Ascending aorta (tissue), 2 donors: ENCODE measurements at regions not wholly inside any gene's neighbourhood (a gene's known extent, or its start where the extent isn't known, plus 50 kb on each side); places are given as distances from the start of the nearest gene placed in this dataset.

ENCODE experiments used
- DNase-seq, 2 donors: peaks; one replicate each; pipeline ENCODE4 v3.0.0-alpha.2; 2019; ENCODE audit warnings: low spot score in 2 of 2
- H3K27ac ChIP-seq, 2 donors: fragments of 200-600 bp; sonication (generic); one replicate each; pipeline ENCODE4 v1.5.1; 2016 to 2017; ENCODE audit warnings: mild to moderate bottlenecking in 1 of 2
- H3K27me3 ChIP-seq: fragments of 200-600 bp; sonication (generic); one replicate; pipeline ENCODE4 v1.5.1; 2017
- H3K36me3 ChIP-seq, 2 donors: fragments of 200-600 bp; sonication (generic); one replicate each; pipeline ENCODE4 v1.5.1; 2016
- H3K4me1 ChIP-seq, 2 donors: fragments of 200-600 bp; sonication (generic); one replicate each; pipeline ENCODE4 v1.5.1; 2016 to 2017; ENCODE audit warnings: mild to moderate bottlenecking in 1 of 2
- H3K4me3 ChIP-seq, 2 donors: fragments of 200-600 bp; sonication (generic); one replicate each; pipeline ENCODE4 v1.5.1; 2016 to 2017; ENCODE audit warnings: mild to moderate bottlenecking in 1 of 2
- H3K9me3 ChIP-seq, 2 donors: fragments of 200-600 bp; sonication (generic); one replicate each; pipeline ENCODE4 v1.5.1; 2016
- intact Hi-C: fragments of 100-400 bp; cut with DNase I; formaldehyde crosslinking; loops from one replicate; pipeline ENCODE4 v1.15.1; 2023
- TF ChIP-seq, protein P1 (sequence below), 3 experiments: fragments of 200-600 bp in 2 of 3; fragments of 450-650 bp in 1 of 3; sonication (generic) in 2 of 3; IDR thresholded peaks; one replicate each; pipeline ENCODE4 v1.5.1; 2016 to 2019; ENCODE audit warnings: antibody characterized with exemption in 3 of 3, mild to moderate bottlenecking in 1 of 3, moderate library complexity in 1 of 3

DNA sequence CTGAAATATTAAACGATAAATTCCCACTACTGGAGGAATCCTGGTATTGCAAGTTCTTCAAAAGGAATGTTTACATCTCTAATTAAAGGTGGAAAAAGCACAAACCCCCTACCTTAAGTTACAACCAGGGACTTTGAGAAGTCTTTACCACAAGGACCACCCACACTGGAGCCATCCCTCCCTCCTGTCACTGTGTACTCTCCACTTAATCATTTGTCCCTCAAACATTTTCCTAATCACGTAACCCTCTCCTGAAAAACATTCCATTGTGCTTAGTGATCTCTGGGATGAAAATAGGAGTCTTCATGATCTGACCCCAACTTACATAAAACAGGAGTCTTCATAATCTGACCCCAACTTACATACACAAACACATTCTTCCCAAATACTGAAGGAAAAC, 85.7 kb downstream of the SUCLG1 start:
- H3K9me3 ChIP-seq: no peaks in the 10 kb centered on the region
- no peaks in the 10 kb centered on the region for H3K4me1 ChIP-seq
- H3K4me3 ChIP-seq: no peak overlapping the region
- TF ChIP-seq, protein P1, sequence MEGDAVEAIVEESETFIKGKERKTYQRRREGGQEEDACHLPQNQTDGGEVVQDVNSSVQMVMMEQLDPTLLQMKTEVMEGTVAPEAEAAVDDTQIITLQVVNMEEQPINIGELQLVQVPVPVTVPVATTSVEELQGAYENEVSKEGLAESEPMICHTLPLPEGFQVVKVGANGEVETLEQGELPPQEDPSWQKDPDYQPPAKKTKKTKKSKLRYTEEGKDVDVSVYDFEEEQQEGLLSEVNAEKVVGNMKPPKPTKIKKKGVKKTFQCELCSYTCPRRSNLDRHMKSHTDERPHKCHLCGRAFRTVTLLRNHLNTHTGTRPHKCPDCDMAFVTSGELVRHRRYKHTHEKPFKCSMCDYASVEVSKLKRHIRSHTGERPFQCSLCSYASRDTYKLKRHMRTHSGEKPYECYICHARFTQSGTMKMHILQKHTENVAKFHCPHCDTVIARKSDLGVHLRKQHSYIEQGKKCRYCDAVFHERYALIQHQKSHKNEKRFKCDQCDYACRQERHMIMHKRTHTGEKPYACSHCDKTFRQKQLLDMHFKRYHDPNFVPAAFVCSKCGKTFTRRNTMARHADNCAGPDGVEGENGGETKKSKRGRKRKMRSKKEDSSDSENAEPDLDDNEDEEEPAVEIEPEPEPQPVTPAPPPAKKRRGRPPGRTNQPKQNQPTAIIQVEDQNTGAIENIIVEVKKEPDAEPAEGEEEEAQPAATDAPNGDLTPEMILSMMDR (IDR thresholded peaks at IDR 0.05): no peak
- intact Hi-C loops: no loop called here
- DNase-seq: no peak
- no peak overlapping the region for H3K27ac ChIP-seq
- H3K36me3 ChIP-seq: no peaks in the 10 kb centered on the region
- no peaks in the 10 kb centered on the region for H3K27me3 ChIP-seq

DNA sequence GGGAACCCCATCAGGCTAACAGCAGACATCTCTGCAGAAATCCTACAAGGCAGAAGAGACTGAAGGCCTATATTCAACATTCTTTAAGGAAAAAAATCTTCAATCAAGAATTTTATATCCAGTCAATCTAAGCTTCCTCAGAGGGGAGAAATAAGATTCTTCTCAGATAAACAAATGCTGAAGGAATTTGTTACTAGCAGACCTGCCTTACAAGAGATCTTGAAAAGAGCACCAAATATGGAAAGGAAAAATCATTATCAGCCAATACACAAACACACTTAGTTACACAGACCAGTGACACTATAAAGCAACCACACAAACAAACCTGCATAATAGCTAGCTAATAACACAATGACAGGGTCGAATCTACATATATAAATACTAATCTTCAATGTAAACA, 96.5 kb downstream of the SUCLG1 start:
- TF ChIP-seq, protein P1 (IDR thresholded peaks at IDR 0.05): no peak
- H3K4me3 ChIP-seq: no peak overlapping the region
- no peaks in the 10 kb centered on the region for H3K36me3 ChIP-seq
- no peaks in the 10 kb centered on the region for H3K4me1 ChIP-seq
- H3K27me3 ChIP-seq: no peaks in the 10 kb centered on the region
- H3K9me3 ChIP-seq: peaks cover 0 to 14% of the 10 kb centered on the region in 2 donors
- H3K27ac ChIP-seq: no peak overlapping the region
- intact Hi-C loops: no loop called here
- no peak for DNase-seq

DNA sequence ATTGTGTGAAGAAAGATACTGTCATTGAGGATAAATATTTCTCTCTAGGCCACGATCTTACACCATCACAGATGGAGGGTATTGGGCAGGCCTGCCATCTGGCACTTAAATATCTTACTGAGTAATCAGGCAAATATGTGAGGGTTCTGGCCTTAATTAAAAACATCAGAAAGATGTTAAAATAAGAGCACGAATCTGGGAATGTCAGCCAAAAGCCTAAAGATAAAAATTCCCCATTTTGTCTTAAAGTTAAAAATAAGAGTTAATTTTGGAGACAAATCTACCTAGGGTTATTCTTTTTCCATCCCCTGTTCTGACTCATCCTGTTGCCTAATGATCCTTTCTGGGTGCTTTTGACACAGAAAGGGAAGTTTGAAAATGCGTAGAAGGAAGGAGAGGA, 121.0 kb downstream of the SUCLG1 start:
- Histone ChIP-seq H3K36me3 (no peaks in the 10 kb centered on the region), H3K9me3 (no peaks in the 10 kb centered on the region), H3K4me3 (no peak overlapping the region)

DNA sequence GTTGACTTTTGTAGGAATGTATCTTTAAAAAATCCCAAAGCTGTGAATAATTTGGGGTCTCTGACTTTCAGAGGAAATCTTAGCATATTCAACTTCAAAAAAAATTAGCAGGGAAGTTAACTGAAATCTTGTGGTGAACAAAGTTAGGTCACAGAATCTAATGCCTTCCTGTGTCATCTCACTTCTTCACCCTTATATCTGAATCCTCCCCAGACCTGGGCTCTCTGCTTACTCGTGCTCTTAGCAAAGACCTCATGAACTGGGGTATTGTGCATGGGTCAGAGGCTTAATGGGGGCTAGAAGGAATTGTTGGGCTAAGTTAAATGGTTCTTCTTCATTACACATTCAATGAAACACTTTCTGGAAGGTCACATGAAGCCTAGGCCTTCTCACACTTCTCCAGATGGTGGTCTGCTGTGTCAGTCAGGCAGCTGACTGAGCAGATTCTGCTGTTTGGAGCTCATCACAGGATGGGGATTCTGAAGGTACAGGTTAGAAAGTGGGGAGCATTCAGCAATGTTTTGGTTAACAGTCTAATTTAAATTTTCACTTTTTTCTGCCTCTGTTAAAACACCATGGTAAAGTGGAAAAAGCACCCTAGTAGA, 131.3 kb downstream of the SUCLG1 start:
- no peaks in the 10 kb centered on the region for H3K36me3 ChIP-seq
- intact Hi-C loops: no loop called here
- TF ChIP-seq, protein P1 (IDR thresholded peaks at IDR 0.05): no peak
- no peak overlapping the region for H3K4me3 ChIP-seq
- no peaks in the 10 kb centered on the region for H3K9me3 ChIP-seq
- DNase-seq: no peak
- no peak overlapping the region for H3K27ac ChIP-seq
- no peaks in the 10 kb centered on the region for H3K27me3 ChIP-seq
- no peaks in the 10 kb centered on the region for H3K4me1 ChIP-seq

More for the DNA sequence above, 121.0 kb downstream of the SUCLG1 start:
- Histone ChIP-seq H3K4me1 (no peaks in the 10 kb centered on the region), H3K27me3 (no peaks in the 10 kb centered on the region), H3K27ac (no peak overlapping the region)
- TF ChIP-seq, protein P1 (IDR thresholded peaks at IDR 0.05): no peak
- intact Hi-C loops: no loop called here
- DNase-seq: no peak

DNA sequence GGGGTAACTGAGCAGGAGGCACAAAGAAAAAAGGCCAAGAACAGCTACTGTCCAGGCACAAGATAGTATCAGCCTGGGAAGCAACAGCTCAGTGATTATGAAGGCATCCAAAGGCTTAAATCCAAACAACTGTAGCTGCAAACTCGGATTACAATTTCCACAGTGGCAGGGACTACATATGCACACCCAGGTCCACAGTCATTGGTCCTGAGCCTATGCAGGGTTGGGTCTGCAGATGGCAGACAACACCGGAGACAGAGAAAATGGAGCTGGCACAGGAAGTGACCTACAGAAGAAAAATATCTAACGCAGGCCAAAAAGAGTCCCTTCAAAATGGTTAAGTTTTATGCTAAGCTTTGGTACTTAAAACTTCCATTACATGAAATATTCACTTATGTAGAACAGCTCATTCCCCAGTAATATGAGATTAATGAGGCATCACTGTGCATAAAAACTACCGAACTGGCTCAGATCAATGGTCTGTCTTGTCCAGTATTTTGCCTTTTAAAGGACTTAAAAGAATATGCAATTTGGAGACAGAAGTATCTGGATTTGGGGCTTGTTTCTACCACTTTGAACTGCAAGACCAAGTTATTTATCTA, 132.1 kb downstream of the SUCLG1 start:
- no peak overlapping the region for H3K27ac ChIP-seq
- no peaks in the 10 kb centered on the region for H3K9me3 ChIP-seq
- H3K4me1 ChIP-seq: no peaks in the 10 kb centered on the region
- TF ChIP-seq, protein P1 (IDR thresholded peaks at IDR 0.05): no peak
- H3K27me3 ChIP-seq: no peaks in the 10 kb centered on the region
- DNase-seq: no peak
- no peak overlapping the region for H3K4me3 ChIP-seq
- intact Hi-C loops: no loop called here
- no peaks in the 10 kb centered on the region for H3K36me3 ChIP-seq
